NCI-H1436 (cell line): ENCODE measurements at regions not wholly inside any gene's neighbourhood (a gene's known extent, or its start where the extent isn't known, plus 50 kb on each side); places are given as distances from the start of the nearest gene placed in this dataset.
"Not testable (repeated sequence)": the region's sequence is repeated elsewhere in the genome, so short reads cannot be mapped to it uniquely, and the experiment has no call there.

Experiments used
- DNase-seq: peaks from one replicate; lab custom pipeline; 2025; lab: John Stamatoyannopoulos, UW

- DNase-seq: no peak
Measured at GRCh38 chr4:75287738-75288517, 226.3 kb downstream of the RCHY1 start.

- no peak for DNase-seq
Measured at GRCh38 chr4:75285837-75286236, 228.4 kb downstream of the RCHY1 start.

GRCh38 chr4:75284831-75285230 lies 229.4 kb downstream of the RCHY1 start:
- DNase-seq: no peak

- not testable (repeated sequence) for DNase-seq
Measured at GRCh38 chr4:75280461-75280860, 233.7 kb downstream of the RCHY1 start.

GRCh38 chr4:75259306-75259705 lies 254.9 kb downstream of the RCHY1 start:
- DNase-seq: no peak

GRCh38 chr4:75255261-75255660 lies 258.9 kb downstream of the RCHY1 start:
- DNase-seq: no peak

GRCh38 chr4:75254745-75255144 lies 259.5 kb downstream of the RCHY1 start:
- no peak for DNase-seq

GRCh38 chr4:75253094-75253493 lies 261.1 kb downstream of the RCHY1 start:
- DNase-seq: not testable (repeated sequence)

GRCh38 chr4:75251547-75251946 lies 262.7 kb downstream of the RCHY1 start:
- DNase-seq: no peak

- no peak for DNase-seq
Measured at GRCh38 chr4:75249739-75250138, 264.5 kb downstream of the RCHY1 start.

- no peak for DNase-seq
Measured at GRCh38 chr4:75248770-75249407, 265.3 kb downstream of the RCHY1 start.

- DNase-seq: no peak
Measured at GRCh38 chr4:75244325-75244724, 269.9 kb downstream of the RCHY1 start.

- no peak for DNase-seq
Measured at GRCh38 chr4:75243570-75243969, 270.6 kb downstream of the RCHY1 start.

- DNase-seq: no peak
Measured at GRCh38 chr4:75235359-75235951, 278.7 kb downstream of the RCHY1 start.

GRCh38 chr4:75232546-75232945 lies 281.7 kb downstream of the RCHY1 start:
- DNase-seq: no peak

- DNase-seq: no peak
Measured at GRCh38 chr4:75229806-75230570, 284.2 kb downstream of the RCHY1 start.

GRCh38 chr4:75213480-75213879 lies 280.6 kb downstream of the PARM1 start:
- DNase-seq: no peak

- no peak for DNase-seq
Measured at GRCh38 chr4:75211422-75211821, 278.5 kb downstream of the PARM1 start.

- no peak for DNase-seq
Measured at GRCh38 chr4:75207902-75208301, 275.0 kb downstream of the PARM1 start.

- no peak for DNase-seq
Measured at GRCh38 chr4:75195111-75195510, 262.2 kb downstream of the PARM1 start.

GRCh38 chr4:75194180-75194579 lies 261.3 kb downstream of the PARM1 start:
- no peak for DNase-seq

GRCh38 chr4:75192182-75192581 lies 259.3 kb downstream of the PARM1 start:
- DNase-seq: not testable (repeated sequence)
